ENCODE measurements at regions not wholly inside any gene's neighbourhood (a gene's known extent, or its start where the extent isn't known, plus 50 kb on each side); places are given as distances from the start of the nearest gene placed in this dataset.
"Not testable (repeated sequence)": the region's sequence is repeated elsewhere in the genome, so short reads cannot be mapped to it uniquely, and the experiment has no call there.

DNA sequence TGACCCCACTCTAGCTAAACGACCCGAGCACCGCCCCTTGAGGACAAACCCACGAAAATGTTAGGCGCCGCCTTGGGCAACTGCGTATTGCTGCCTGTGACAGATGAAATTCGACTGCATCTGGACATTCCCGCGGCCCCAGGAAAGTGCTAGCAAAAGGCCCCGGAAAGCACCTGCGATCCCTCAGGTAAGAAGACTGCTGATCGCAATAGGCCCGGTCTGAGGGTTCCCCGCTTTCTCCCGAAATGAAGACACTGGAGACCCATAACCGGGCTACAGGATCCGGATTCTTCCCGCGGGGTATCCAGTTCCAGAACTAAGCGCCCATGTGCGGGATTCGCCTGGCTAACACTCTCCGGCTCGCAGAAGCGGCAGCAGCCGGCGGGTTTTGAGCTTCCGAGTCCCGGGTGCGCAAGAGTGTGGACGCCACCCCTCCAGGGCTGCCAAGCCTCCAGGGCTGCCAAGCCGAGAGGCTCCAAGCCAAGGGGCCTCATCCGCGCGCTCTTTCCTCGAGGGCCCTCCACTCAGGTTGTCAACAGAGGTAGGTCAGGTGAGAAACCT, 157.9 kb upstream of the NBPF11 start:
- no peak for DNase-seq

DNA sequence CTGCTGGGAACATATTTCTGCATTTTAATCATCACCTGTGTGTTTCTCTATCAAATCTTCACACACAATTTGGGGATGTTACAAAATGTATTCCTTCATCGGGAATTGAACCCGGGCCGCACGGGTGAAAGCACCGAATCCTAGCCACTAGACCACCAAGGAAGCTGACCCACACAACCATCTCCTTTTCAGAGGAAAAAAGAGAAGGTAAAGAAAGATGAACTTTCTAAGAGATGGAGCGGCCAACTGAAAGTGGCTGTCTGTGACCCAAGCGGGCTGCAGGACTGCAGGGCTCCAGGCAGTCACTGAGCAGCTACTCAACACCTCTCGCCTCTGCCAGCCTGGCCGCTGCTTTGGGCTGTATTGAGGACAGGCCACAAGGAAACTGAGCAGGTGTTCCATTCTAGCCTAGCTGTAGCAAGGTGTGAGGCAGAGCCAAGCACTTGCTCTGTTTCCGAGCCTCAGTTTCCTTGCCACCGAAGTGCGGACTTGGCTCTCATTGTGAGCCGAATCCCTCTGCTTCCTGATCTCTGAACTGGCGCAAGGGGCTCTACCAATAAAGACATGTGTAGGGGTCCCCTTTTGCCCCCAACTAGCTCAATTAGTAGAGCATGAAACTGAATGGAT, 156.9 kb upstream of the NBPF11 start:
- DNase-seq = no peak

DNA sequence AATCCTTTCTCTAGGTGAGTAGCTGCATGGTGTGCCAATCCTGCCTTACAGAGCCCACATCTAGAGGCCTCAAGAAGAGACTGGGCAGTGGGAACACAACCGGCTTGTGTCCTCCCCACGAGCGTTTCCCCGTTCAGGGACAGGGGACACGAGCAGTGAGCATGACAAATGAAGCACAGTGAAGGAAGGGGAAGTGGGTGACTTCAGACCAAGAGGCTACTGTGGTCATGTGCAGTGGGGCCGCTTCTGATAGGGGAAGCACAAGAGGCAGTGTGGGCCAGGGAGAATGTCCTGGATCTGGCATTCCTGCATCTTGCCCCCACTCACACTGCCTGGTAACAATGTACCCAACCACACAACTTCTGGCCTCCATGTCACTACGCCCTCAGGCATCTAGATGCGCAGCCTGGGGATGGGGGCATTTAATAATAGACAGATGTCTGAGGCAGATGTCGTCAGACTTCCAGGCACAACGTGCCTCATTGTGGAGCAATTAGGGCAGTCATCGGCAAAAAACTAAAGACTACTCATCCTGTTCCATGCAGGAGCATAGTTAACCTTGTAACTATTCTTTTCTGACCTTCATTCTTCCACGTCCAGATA, 155.6 kb upstream of the NBPF11 start:
- no peak for DNase-seq

DNA sequence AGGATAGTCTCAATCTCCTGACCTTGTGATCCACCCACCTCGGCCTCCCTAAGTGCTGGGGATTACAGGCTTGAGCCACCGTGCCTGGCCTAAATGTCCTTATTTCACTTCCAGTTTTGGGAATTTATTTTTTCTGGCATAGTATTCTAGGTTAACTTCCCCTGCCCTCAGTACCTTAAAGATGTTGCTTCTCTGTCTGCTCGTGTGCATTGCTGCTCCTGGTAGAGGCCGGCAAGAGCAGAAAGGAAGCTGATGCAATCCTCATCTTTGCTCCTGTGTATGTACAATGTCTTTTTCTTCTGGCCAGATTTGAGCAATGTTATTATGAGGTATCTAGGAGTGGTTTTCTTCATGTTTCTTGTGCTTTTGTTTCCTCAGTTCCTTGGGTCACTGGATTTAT, 152.9 kb upstream of the NBPF11 start:
- DNase-seq = not testable (repeated sequence)

DNA sequence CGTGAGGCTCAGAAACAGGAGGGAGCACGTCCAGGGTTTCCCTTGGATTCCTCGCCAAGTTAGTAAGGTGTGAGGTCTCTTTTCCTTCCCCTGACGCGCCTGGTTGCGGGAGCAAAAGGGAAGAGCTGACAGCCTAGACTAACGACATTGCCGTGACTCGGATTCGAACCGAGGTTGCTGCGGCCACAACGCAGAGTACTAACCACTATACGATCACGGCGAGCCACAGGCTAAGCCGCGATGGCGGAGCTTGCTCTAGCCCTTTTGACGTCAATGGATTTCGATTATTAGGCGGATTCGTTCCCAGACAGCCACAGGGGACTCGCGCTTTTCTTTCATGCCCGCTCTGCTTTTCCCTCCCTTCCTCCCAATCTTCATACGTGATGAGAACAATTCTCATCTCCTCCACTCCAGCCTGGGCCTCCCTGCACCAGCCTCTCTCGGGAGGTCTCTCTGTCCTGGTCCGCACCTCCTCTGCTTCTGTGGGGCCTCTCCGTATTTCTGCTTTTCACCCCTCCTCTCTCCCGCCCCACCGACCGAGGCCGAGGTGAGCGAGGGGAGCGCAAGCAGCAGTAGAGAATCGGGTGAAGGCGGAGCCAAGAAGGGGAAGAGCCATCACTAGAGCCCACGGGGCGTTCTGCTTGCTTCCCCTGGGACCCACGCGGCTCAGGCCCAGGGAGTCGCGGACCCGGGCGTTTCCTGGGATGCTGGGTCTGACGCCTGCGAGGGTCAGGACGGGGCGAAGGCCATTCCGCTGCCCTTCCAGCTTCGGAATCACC, 150.7 kb upstream of the NBPF11 start:
- not testable (repeated sequence) for DNase-seq

DNA sequence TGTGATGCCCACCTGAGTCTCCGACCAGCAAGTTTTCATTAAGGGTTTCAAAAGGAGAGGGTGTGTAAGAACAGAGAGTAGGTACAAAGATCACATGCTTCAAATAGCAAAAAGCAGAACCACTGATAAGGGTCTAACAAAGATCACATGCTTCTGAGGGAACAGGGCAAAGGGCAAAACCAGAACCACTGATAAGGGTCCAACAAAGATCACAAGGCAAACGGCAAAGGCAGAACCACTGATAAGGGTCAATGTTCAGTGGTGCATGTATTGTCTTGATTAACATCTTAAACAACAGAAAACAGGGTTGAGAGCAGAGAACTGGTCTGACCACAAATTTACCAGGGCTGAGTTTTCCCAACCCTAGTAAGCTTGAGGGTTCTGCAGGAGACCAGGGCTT, 145.8 kb upstream of the NBPF11 start:
- not testable (repeated sequence) for DNase-seq

DNA sequence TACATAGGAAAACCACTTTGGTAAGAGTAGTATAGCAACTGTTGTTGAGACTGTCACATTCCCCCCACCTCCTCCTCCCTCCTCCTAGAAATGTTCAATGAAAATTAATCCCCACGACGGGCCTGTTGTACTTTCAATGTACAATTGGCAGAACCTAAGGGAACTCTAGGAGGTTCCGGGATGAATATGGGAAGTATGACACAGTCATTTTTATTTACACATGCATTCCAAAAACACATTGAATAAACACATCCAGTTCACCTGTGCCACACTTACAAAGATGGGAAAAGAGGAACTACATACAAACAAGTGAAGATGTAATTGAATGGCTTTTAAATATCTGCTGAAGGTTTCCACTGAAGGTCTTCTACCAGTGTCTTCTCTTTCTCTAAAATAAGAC, 144.4 kb upstream of the NBPF11 start:
- no peak for DNase-seq

DNA sequence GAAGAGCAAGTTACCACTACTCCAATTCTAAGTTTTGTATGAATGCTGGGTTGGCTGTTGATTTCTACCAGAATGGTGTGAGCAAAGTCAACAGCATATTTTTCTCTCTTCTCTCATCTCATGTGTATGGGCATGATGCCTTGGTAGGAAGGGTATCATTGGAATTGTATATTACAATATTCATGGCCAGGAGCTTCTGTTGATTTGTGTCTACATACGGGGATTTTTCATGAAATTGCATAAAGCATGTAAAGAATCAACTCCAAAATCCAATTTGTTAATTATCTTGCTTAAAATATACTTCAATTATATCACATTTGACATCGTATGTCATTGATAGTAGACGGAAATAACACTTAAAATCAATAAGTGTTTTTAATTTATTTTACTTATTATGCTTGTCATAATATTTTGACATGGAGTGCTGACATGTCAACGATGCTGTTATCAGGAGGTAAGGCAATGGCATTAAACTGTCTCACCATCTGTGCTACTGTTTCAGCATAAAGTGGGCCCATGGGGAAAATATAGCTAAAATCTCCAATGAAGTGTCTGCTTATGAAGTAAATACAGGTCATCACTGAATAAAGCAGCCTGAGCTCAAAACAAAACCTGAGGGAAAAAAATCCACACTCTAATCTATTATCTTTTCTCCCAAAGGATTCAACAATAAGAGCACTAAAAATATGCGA, 142.2 kb upstream of the NBPF11 start:
- no peak for DNase-seq

DNA sequence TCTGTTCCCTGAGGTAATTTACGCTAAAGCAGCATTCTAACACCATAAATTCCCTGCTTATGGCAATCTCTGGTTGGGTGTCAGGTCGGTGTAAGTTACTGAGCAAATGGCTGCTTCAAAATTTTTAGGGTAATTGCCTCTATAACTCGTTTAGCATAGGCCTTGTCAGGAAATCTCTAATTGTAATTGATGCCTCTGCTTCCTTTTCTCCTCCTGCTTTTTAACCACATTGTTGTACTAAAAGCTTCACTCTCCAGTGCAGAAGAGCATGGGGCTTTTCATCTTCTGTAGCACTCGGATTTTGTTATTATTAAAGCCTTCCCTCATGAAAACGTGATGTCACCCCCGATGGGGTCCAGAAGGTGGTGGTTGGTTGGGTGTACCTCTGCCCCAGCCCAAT, 141.6 kb upstream of the NBPF11 start:
- no peak for DNase-seq

DNA sequence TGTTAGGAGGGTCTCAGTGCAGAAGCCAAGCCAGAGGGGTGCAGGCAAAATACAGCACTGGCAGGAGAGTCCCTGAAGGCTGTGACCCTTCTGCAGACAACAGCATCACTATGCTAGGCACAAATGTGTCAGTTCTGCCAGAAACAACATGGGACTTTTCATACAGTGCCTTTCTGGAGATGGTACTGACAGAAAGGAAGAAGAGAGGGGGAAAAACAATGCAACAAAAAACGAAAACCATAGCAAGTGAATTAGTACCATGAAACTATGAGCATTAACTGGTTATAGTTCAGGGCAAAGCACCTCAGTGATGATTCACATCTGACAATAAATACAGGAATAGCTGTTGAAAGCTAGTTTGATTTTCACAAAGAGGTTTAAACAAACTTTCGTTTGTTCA, 140.8 kb upstream of the NBPF11 start:
- no peak for DNase-seq

DNA sequence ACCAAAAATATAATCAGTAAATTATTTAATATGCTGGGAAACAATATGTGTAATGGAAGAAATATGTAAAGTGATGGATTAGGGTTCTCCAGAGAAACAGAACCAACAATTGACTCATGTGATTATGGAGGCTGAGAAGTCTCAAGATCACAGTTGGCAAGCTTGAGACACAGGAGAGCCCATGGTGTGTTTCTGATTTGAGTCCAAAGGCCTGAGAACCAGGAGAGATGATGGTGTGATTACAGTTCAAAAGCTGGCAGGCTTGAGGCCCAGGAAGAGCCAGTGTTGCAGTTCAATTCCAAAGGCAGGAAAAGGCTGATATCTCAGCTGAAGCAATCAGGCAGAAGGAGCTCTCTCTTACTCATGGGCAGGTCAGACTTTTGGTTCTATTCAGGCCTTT, 138.8 kb upstream of the NBPF11 start:
- DNase-seq = no peak

DNA sequence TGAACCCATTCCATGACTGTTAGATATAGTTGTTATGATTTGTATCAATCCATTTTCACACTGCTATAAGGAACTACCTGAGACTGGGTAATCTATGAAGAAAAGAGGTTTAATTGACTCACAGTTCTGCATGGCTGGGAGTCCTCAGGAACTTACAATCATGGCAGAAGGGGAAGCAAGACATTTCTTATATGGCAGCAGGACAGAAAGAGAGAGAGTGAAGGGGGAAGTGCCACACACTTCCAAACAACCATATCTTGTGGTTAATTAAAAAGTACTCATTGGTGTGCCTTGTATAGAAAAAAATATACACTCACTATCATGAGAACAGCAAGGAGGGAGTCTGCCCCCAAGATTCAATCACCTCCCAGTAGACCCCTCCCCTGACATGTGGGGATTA, 137.6 kb upstream of the NBPF11 start:
- no peak for DNase-seq

DNA sequence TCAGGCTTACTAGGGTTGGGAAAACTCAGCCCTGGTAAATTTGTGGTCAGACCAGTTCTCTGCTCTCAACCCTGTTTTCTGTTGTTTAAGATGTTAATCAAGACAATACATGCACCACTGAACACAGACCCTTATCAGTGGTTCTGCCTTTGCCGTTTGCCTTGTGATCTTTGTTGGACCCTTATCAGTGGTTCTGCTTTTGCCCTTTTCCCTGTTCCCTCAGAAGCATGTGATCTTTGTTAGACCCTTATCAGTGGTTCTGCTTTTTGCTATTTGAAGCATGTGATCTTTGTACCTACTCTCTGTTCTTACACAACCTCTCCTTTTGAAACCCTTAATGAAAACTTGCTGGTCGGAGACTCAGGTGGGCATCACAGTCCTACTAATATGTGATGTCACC, 133.9 kb upstream of the NBPF11 start:
- not testable (repeated sequence) for DNase-seq

DNA sequence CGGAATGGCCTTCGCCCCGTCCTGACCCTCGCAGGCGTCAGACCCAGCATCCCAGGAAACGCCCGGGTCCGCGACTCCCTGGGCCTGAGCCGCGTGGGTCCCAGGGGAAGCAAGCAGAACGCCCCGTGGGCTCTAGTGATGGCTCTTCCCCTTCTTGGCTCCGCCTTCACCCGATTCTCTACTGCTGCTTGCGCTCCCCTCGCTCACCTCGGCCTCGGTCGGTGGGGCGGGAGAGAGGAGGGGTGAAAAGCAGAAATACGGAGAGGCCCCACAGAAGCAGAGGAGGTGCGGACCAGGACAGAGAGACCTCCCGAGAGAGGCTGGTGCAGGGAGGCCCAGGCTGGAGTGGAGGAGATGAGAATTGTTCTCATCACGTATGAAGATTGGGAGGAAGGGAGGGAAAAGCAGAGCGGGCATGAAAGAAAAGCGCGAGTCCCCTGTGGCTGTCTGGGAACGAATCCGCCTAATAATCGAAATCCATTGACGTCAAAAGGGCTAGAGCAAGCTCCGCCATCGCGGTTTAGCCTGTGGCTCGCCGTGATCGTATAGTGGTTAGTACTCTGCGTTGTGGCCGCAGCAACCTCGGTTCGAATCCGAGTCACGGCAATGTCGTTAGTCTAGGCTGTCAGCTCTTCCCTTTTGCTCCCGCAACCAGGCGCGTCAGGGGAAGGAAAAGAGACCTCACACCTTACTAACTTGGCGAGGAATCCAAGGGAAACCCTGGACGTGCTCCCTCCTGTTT, 128.9 kb upstream of the NBPF11 start:
- DNase-seq = not testable (repeated sequence)

DNA sequence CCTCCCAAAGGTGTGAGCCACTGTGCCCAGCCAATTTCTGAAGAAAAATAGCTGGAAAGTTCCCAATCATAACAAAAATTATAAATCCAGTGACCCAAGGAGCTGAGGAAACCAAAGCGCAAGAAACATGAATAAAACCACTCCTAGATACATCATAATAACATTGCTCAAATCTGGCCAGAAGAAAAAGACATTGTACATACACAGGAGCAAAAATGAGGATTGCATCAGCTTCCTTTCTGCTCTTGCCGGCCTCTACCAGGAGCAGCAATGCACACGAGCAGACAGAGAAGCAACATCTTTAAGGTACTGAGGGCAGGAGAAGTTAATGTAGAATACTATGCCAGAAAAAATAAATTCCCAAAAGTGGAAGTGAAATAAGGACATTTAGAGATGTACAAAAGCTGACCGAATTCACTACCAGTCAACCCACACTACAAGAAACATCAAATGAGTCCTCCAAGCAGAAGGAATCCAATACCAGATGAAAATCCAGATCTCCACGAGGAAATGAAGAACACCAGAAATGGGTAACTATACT, 127.0 kb upstream of the NBPF11 start:
- not testable (repeated sequence) for DNase-seq

DNA sequence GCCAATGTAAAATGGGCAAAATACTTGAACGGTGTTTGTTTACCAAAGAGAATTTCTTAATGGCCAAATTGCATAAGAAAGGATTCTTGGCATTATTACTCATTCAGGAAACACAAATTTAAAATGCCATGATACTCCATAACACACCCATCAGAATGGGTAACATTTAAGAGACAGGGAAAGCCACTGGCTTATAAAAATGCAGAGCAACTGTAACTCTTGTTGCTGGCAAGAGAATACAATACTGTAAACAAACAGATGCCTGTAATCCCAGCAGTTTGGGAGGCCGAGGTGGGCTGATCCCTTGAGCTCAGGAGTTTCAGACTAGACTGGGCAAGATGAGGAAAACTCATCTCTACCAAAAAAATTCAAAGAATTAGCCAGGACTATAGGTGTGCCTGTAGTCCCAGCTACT, 125.8 kb upstream of the NBPF11 start:
- not testable (repeated sequence) for DNase-seq

DNA sequence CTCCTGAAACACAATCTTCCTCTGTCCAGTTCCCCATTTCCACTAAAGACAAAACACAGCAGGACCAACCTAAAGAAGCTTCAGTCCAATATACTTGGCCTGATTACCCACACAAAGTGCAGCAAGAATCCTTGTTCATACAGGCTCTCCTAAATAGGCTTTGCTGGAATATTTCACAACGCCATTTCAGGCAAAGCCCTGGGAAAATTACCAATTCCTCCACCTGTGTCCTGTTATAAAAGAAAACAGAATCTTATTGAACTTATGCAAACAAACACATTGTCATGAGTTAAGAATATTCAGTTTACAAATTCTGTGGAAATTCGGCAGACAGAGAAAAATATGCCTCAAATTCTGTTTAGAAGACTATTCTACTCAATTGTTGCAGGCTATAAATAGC, 115.0 kb upstream of the NBPF11 start:
- not testable (repeated sequence) for DNase-seq

DNA sequence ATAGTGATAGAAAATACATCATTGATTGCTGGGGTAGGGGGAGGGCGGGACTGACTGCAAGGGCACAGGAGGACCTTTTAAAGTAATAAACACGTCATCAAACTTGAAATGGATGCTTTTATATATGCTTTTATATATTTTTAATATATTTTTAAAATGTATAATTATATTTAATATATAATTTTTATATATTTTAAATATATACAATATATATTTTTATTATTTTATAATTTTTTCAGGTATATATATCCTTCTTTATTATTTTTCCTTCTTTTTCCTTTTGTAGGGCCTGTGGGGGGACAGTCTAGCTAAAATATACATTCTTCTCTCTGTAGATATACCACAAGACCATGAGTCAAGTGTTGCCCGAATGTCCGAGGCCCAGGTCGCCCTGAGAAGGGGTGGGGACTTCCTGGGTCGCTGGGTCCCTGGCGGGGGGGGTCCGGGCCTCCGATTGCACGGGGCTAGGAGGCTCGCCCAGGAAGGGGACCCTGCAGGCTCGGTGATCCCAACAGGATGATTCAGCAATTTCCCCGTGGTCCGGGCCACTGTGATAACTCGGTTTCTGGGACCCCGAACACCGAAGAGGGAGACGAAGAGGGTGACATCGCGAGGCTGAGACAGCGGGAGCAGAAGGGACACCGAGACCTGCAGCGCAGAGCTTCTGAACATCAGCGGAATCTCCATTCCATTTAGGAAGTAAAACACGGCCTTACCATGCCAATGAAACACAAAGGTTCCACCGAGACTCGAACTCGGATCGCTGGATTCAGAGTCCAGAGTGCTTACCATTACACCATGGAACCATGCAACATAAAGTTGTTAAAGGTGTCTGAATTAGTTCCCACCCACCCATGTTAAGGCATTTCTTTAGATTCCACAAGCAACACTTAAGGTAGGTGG, 112.5 kb upstream of the NBPF11 start:
- peak; percentile 86 for DNase-seq

DNA sequence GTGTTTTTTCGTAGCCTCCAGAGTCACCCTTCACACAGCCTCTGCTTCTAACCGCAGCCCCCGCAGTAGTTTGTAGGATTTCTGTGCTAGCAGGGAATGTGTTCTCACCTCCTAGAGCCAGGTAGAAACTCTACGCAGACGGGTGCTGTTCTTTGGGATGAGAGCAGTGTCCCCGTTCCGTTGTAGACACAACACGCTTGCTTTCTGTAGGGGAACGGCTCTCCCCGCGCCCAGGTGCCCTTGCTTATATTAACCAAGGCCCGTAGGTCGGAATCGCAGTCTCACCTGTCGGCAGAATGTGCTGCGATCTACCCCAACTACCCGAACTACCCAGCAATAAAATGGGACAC, 111.8 kb upstream of the NBPF11 start:
- no peak for DNase-seq

DNA sequence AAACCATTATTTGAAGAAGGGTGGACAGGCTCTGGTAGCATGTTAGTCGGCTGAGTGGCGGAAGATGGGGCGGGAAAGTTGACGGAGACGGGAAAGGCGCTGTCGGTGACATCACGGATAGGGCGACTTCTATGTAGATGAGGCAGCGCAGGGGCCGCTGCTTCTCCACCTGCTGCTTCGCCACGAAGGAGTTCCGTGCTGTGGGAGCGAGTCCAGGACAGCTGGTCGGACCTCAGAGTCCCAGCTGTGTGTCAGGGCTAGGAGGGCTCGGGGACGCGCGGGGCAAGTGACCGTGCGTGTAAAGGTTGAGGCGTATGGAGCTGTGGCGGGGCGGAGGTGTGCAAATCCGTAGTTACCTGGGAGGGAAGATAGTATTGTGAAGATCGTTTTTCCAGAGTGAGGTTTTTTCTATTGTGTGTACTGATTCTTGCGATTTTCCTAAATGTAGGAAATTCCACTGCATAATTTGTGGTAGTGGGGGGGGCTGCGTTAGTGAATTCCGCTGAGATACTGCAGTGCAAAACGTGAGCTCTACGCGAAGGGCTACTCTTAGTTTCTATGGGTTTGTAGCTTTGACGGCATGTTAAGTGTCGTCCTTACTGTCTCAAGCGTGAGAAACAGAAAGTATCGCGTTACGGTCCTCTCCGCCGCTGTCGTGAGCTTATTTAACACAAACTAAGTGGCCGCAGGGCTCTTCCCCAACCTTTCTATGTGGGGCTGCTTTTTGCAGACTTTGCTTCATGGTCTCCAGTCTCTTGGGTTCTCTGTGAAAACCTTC, 111.2 kb upstream of the NBPF11 start:
- DNase-seq = peak; percentile 98

Measured in SHP77 (cell line).